GM12878 (cell line): ENCODE measurements at regions not wholly inside any gene's neighbourhood (a gene's known extent, or its start where the extent isn't known, plus 50 kb on each side); places are given as distances from the start of the nearest gene placed in this dataset.

Source experiments
- ATAC-seq: fragments of 200-7000 bp; cut with Tn5 transposase; 3 replicates; pipeline ENCODE4 v1.9.1; 2020; ENCODE audit warnings: mild to moderate bottlenecking, moderate library complexity
- BruUV-seq: library from RNA; stranded (reverse); fragments of 400-500 nt; replicated peaks from 2 replicates; lab custom pipeline; 2021; lab: Mats Ljungman, UMichigan
- CTCF ChIA-PET: fragments of 300-600 bp; sonication (Branson Sonifier 250); formaldehyde crosslinking; extraction: SDS; loops from one replicate; lab custom pipeline; 2021; ENCODE audit warnings: inconsistent platforms; lab: Yijun Ruan, JAX
- POLR2A ChIA-PET: fragments of 350-600 bp; formaldehyde crosslinking; extraction: SDS; loops from one replicate; lab custom pipeline; 2021; ENCODE audit warnings: inconsistent platforms; lab: Charles Lee
- RAD21 ChIA-PET: fragments of 300-600 bp; sonication (Branson Sonifier 250); formaldehyde crosslinking; loops from one replicate; lab custom pipeline; 2023; ENCODE audit warnings: antibody characterized with exemption; ENCODE audit not compliant: unreplicated experiment; lab: Charles Lee
- SMC1A ChIA-PET: fragments of 300-600 bp; sonication (Branson Sonifier 250); formaldehyde crosslinking; loops from one replicate; lab custom pipeline; 2023; ENCODE audit not compliant: unreplicated experiment, uncharacterized antibody; lab: Charles Lee
- DNase-seq: peaks from one replicate; pipeline ENCODE4 v3.0.0-alpha.2; 2011; ENCODE audit warnings: low read depth, low spot score
- FAIRE-seq: peaks from 3 replicates; lab custom pipeline; 2011; peaks lifted over from hg19 to GRCh38; lab: Jason Lieb, UNC
- H2AFZ ChIP-seq: 2 replicates; pipeline ENCODE4 v1.6.0; 2011; ENCODE audit warnings: low read depth, low read length, control low read depth; ENCODE audit not compliant: control insufficient read depth
- H3K27ac ChIP-seq: 2 replicates; pipeline ENCODE4 v1.5.1; 2011; ENCODE audit warnings: control low read depth; ENCODE audit not compliant: control insufficient read depth, insufficient read depth
- H3K27me3 ChIP-seq, 2 experiments: replicated peaks in 1 of 2; 2 replicates each; pipeline versions ENCODE4 v1.6.0 to v1.6.1; 2011; ENCODE audit warnings: low read length in 1 of 2; ENCODE audit not compliant: control insufficient read depth in 2 of 2, insufficient read depth in 2 of 2
- H3K36me3 ChIP-seq, 2 experiments: 2 replicates each; pipeline ENCODE4 v1.5.1; 2011; ENCODE audit warnings: low read length in 1 of 2; ENCODE audit not compliant: control insufficient read depth in 2 of 2, insufficient read depth in 2 of 2
- H3K4me1 ChIP-seq: 2 replicates; pipeline ENCODE4 v1.6.1; 2011; ENCODE audit warnings: mild to moderate bottlenecking, low read length, moderate library complexity, mixed read lengths; ENCODE audit not compliant: control insufficient read depth, insufficient read depth
- H3K4me2 ChIP-seq: 2 replicates; pipeline ENCODE4 v1.6.0; 2011; ENCODE audit warnings: control low read depth; ENCODE audit not compliant: control insufficient read depth, insufficient read depth
- H3K4me3 ChIP-seq: fragments of 200-600 bp; sonication (generic); 2 replicates; pipeline ENCODE4 v1.5.1; 2016
- H3K79me2 ChIP-seq: 2 replicates; pipeline ENCODE4 v1.6.0; 2011; ENCODE audit warnings: low read length; ENCODE audit not compliant: control insufficient read depth, insufficient read depth
- H3K9ac ChIP-seq: 2 replicates; pipeline ENCODE4 v1.8.0; 2011; ENCODE audit warnings: low read length, control low read depth, mixed read lengths; ENCODE audit not compliant: control insufficient read depth, insufficient read depth
- H3K9me3 ChIP-seq: replicated peaks from 3 replicates; pipeline ENCODE4 v1.5.1; 2011; ENCODE audit warnings: mild to moderate bottlenecking, low read length; ENCODE audit not compliant: control insufficient read depth, insufficient read depth
- H4K20me1 ChIP-seq: 2 replicates; pipeline ENCODE4 v1.6.0; 2011; ENCODE audit not compliant: control insufficient read depth, insufficient read depth
- ASH2L ChIP-seq: fragments of 300-600, 200-600 bp; sonication (generic); IDR thresholded peaks from 2 replicates; pipeline ENCODE4 v1.6.1; 2017; ENCODE audit warnings: low read depth, mild to moderate bottlenecking, borderline replicate concordance
- CBX5 ChIP-seq: sonication (generic); IDR thresholded peaks from 2 replicates; pipeline ENCODE4 v1.6.1; 2016; ENCODE audit warnings: low read depth, moderate library complexity, mild to moderate bottlenecking, inconsistent platforms
- CEBPB ChIP-seq, 2 experiments: fragments of 150-350 bp in 1 of 2; IDR thresholded peaks; 2 replicates each; pipeline ENCODE4 v1.6.1; 2012 to 2014; ENCODE audit warnings: low read depth in 2 of 2, low read length in 2 of 2, borderline replicate concordance in 1 of 2, inconsistent platforms in 1 of 2
- CHD4 ChIP-seq: fragments of 200-600 bp; sonication (generic); IDR thresholded peaks from 2 replicates; pipeline ENCODE4 v1.6.1; 2016; ENCODE audit warnings: mild to moderate bottlenecking
- KDM1A ChIP-seq: fragments of 200-600 bp; sonication (generic); IDR thresholded peaks from 2 replicates; pipeline ENCODE4 v1.6.1; 2016; ENCODE audit warnings: borderline replicate concordance
- MXI1 ChIP-seq: fragments of 150-350 bp; IDR thresholded peaks from 2 replicates; pipeline ENCODE4 v1.6.1; 2011; ENCODE audit warnings: low read depth, mild to moderate bottlenecking, inconsistent platforms, low read length, improper control_type of control experiment
- MYC ChIP-seq: IDR thresholded peaks from 2 replicates; pipeline ENCODE4 v1.6.1; 2011; ENCODE audit warnings: mild to moderate bottlenecking, low read length, moderate library complexity, inconsistent platforms; ENCODE audit not compliant: insufficient read depth, insufficient replicate concordance, insufficient read length, severe bottlenecking
- NFIC ChIP-seq: IDR thresholded peaks from 2 replicates; pipeline ENCODE4 v1.6.1; 2012; ENCODE audit warnings: low read depth, mild to moderate bottlenecking, inconsistent platforms, low read length, moderate library complexity
- NR2F1 ChIP-seq: fragments of 450-650 bp; conservative IDR thresholded peaks from 2 replicates; pipeline ENCODE4 v1.6.1; 2017; ENCODE audit warnings: mild to moderate bottlenecking
- SREBF2 ChIP-seq: IDR thresholded peaks from 2 replicates; pipeline ENCODE4 v1.6.1; 2012; ENCODE audit warnings: mild to moderate bottlenecking, low read length
- STAT3 ChIP-seq: IDR thresholded peaks from 2 replicates; pipeline ENCODE4 v1.6.1; 2011; ENCODE audit warnings: low read depth, low read length, improper control_type of control experiment
- ZBTB33 ChIP-seq: fragments of 450-650 bp; IDR thresholded peaks from 2 replicates; pipeline ENCODE4 v1.6.1; 2017; ENCODE audit warnings: mild to moderate bottlenecking
- WGBS: methylation state at CpG from one replicate; pipeline ENCODE4 v1.1.6; 2016; ENCODE audit warnings: low lambda C conversion rate; ENCODE audit not compliant: insufficient replicate concordance, insufficient coverage; ENCODE audit errors: missing lambda C conversion rate; 5-methylcytosine and 5-hydroxymethylcytosine counted together
- in situ Hi-C: fragments of 300-500 bp; cut with MboI; formaldehyde crosslinking; loops from 9 replicates; pipeline ENCODE4 v1.14.3; 2018; ENCODE audit warnings: mixed read lengths
- intact Hi-C: fragments of 100-400 bp; cut with micrococcal nuclease; formaldehyde crosslinking; loops from one replicate; pipeline ENCODE4 v1.14.2; 2022; ENCODE audit not compliant: unreplicated experiment
- TF ChIP-seq, protein P1 (sequence below): fragments of 450-650 bp; IDR thresholded peaks from 2 replicates; pipeline ENCODE4 v1.6.1; 2018; ENCODE audit warnings: mild to moderate bottlenecking, low read depth, moderate library complexity; ENCODE audit not compliant: partially characterized antibody
- TF ChIP-seq, protein P2 (sequence below): fragments of 450-650 bp; IDR thresholded peaks from 2 replicates; pipeline ENCODE4 v1.6.1; 2017; ENCODE audit warnings: mild to moderate bottlenecking, low read depth, inconsistent platforms; ENCODE audit not compliant: poor library complexity, severe bottlenecking
- TF ChIP-seq, protein P3 (sequence below): fragments of 450-650 bp; IDR thresholded peaks from 2 replicates; pipeline ENCODE4 v1.6.1; 2018; ENCODE audit warnings: borderline replicate concordance, mild to moderate bottlenecking; ENCODE audit not compliant: partially characterized antibody

DNA sequence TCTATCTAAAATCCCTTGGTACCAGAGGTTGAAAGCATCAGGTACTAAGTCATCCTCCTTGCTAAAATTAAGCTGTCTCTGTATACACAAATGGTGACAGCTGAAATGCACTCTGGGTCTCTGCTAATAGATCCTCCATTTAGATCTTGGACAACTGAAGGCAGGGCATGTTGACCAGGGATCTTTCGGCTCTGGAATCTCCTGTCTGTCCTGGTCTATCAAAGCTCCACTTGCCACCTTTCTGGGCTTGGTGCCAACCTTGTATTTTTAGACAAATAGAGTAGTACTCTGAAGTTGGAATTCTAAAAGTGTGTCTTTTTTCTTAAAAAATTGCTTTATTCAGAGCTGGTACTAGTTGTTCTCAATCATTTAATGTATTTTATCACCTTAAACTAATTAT is 135.2 kb upstream of the HMHB1 start:
- Histone ChIP-seq H3K4me1 (no peaks in the 10 kb centered on the region), H2AFZ (no peak overlapping the region), H3K9me3 (no peaks in the 10 kb centered on the region), H3K4me3 (no peak overlapping the region), H3K9ac (no peak overlapping the region), H3K79me2 (no peaks in the 10 kb centered on the region), H3K27me3 (no peaks in the 10 kb centered on the region), H3K4me2 (no peak overlapping the region), H3K27ac (no peak overlapping the region), H3K36me3 (no peaks in the 10 kb centered on the region), H4K20me1 (no peaks in the 10 kb centered on the region)
- DNase-seq (no peak), FAIRE-seq (no peak), ATAC-seq (no peak)
- SMC1A ChIA-PET, result interaction anchor here (0.9 to 1.9 kb wide), 10 partner anchors 15 to 143 kb away, joined by 3 to 8 read pairs (median 4); no protein-coding TSS in a partner anchor
- intact Hi-C loops, result no loop called here
- 95% methylated on average over 1 of the region's 1 CpG for WGBS
- POLR2A ChIA-PET, result no interaction called here
- RAD21 ChIA-PET, result interaction anchor here (0.7 to 0.8 kb wide), 2 partner anchors 145 to 272 kb away, joined by 3 to 5 read pairs; no protein-coding TSS in a partner anchor
- TF ChIP-seq CHD4 (no peak), MYC (no peak), CBX5 (no peak), MXI1 (no peak), ASH2L (no peak), CEBPB (IDR thresholded peaks at IDR 0.05; ENCODE audit: borderline replicate concordance in 1 of 2, low read depth in 2 of 2, low read length in 2 of 2) (no peak), SREBF2 (no peak), STAT3 (no peak), NR2F1 (no peak), NFIC (no peak), KDM1A (no peak), ZBTB33 (no peak)
- TF ChIP-seq, protein P1, sequence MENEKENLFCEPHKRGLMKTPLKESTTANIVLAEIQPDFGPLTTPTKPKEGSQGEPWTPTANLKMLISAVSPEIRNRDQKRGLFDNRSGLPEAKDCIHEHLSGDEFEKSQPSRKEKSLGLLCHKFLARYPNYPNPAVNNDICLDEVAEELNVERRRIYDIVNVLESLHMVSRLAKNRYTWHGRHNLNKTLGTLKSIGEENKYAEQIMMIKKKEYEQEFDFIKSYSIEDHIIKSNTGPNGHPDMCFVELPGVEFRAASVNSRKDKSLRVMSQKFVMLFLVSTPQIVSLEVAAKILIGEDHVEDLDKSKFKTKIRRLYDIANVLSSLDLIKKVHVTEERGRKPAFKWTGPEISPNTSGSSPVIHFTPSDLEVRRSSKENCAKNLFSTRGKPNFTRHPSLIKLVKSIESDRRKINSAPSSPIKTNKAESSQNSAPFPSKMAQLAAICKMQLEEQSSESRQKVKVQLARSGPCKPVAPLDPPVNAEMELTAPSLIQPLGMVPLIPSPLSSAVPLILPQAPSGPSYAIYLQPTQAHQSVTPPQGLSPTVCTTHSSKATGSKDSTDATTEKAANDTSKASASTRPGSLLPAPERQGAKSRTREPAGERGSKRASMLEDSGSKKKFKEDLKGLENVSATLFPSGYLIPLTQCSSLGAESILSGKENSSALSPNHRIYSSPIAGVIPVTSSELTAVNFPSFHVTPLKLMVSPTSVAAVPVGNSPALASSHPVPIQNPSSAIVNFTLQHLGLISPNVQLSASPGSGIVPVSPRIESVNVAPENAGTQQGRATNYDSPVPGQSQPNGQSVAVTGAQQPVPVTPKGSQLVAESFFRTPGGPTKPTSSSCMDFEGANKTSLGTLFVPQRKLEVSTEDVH, result no peak
- TF ChIP-seq, protein P2, sequence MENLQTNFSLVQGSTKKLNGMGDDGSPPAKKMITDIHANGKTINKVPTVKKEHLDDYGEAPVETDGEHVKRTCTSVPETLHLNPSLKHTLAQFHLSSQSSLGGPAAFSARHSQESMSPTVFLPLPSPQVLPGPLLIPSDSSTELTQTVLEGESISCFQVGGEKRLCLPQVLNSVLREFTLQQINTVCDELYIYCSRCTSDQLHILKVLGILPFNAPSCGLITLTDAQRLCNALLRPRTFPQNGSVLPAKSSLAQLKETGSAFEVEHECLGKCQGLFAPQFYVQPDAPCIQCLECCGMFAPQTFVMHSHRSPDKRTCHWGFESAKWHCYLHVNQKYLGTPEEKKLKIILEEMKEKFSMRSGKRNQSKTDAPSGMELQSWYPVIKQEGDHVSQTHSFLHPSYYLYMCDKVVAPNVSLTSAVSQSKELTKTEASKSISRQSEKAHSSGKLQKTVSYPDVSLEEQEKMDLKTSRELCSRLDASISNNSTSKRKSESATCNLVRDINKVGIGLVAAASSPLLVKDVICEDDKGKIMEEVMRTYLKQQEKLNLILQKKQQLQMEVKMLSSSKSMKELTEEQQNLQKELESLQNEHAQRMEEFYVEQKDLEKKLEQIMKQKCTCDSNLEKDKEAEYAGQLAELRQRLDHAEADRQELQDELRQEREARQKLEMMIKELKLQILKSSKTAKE, result no peak
- TF ChIP-seq, protein P3, sequence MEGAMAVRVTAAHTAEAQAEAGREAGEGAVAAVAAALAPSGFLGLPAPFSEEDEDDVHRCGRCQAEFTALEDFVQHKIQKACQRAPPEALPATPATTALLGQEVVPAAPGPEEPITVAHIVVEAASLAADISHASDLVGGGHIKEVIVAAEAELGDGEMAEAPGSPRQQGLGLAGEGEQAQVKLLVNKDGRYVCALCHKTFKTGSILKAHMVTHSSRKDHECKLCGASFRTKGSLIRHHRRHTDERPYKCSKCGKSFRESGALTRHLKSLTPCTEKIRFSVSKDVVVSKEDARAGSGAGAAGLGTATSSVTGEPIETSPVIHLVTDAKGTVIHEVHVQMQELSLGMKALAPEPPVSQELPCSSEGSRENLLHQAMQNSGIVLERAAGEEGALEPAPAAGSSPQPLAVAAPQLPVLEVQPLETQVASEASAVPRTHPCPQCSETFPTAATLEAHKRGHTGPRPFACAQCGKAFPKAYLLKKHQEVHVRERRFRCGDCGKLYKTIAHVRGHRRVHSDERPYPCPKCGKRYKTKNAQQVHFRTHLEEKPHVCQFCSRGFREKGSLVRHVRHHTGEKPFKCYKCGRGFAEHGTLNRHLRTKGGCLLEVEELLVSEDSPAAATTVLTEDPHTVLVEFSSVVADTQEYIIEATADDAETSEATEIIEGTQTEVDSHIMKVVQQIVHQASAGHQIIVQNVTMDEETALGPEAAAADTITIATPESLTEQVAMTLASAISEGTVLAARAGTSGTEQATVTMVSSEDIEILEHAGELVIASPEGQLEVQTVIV, result no peak
- CTCF ChIA-PET, result interaction anchor here (1.4 kb wide), 1 partner anchor 9 kb away, joined by 3 read pairs; no protein-coding TSS in a partner anchor
- in situ Hi-C loops, result no loop called here
- no TSS peak for BruUV-seq
